ENCODE measurements at regions not wholly inside any gene's neighbourhood (a gene's known extent, or its start where the extent isn't known, plus 50 kb on each side); places are given as distances from the start of the nearest gene placed in this dataset.

DNA sequence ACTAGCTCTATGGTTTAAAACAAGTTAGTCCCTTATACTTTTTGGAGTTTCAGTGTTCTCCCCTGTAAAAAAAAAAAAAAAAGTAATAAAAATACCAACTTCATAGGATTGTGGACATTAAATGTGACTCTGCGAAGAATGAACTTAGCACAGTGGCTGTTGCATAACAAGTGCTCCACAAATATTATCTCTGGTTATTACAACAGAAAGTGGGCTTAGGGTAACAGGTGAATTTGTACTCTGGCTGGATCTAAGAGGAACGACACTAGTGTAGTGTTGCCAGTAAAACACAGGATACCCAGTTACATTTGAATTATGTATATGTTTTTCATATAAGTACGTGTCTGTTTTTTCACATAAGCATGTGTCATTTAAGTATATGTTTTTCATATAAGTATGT, 360.3 kb upstream of the CXorf51B start:
- TF ChIP-seq, protein P1, sequence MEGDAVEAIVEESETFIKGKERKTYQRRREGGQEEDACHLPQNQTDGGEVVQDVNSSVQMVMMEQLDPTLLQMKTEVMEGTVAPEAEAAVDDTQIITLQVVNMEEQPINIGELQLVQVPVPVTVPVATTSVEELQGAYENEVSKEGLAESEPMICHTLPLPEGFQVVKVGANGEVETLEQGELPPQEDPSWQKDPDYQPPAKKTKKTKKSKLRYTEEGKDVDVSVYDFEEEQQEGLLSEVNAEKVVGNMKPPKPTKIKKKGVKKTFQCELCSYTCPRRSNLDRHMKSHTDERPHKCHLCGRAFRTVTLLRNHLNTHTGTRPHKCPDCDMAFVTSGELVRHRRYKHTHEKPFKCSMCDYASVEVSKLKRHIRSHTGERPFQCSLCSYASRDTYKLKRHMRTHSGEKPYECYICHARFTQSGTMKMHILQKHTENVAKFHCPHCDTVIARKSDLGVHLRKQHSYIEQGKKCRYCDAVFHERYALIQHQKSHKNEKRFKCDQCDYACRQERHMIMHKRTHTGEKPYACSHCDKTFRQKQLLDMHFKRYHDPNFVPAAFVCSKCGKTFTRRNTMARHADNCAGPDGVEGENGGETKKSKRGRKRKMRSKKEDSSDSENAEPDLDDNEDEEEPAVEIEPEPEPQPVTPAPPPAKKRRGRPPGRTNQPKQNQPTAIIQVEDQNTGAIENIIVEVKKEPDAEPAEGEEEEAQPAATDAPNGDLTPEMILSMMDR (conservative IDR thresholded peaks at IDR 0.05; ENCODE audit: low read depth, low read length), result no peak
- no peak for TF ChIP-seq POLR2A (IDR thresholded peaks at IDR 0.05; ENCODE audit: low read depth, low read length)
- TF ChIP-seq SMC3 (IDR thresholded peaks at IDR 0.05; ENCODE audit: low read depth, low read length), result no peak
- TF ChIP-seq, protein P2, sequence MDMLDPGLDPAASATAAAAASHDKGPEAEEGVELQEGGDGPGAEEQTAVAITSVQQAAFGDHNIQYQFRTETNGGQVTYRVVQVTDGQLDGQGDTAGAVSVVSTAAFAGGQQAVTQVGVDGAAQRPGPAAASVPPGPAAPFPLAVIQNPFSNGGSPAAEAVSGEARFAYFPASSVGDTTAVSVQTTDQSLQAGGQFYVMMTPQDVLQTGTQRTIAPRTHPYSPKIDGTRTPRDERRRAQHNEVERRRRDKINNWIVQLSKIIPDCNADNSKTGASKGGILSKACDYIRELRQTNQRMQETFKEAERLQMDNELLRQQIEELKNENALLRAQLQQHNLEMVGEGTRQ (IDR thresholded peaks at IDR 0.05; ENCODE audit: low read depth, low read length), result no peak
- TF ChIP-seq MAFK (IDR thresholded peaks at IDR 0.05; ENCODE audit: low read depth, low read length), result no peak
- no peak for TF ChIP-seq RFX5 (IDR thresholded peaks at IDR 0.05; ENCODE audit: low read depth, low read length)
- no peak for TF ChIP-seq RCOR1 (IDR thresholded peaks at IDR 0.05; ENCODE audit: insufficient replicate concordance, low read length)
- TF ChIP-seq MXI1 (IDR thresholded peaks at IDR 0.05; ENCODE audit: borderline replicate concordance, low read depth, low read length), result no peak
- TF ChIP-seq RAD21 (IDR thresholded peaks at IDR 0.05; ENCODE audit: low read length), result no peak
- no peak for TF ChIP-seq BHLHE40 (IDR thresholded peaks at IDR 0.05; ENCODE audit: low read depth, low read length)
- no peak for TF ChIP-seq MAZ (IDR thresholded peaks at IDR 0.05; ENCODE audit: borderline replicate concordance, low read depth, low read length)

Measured in IMR-90 (cell line).